ENCODE measurements at regions not wholly inside any gene's neighbourhood (a gene's known extent, or its start where the extent isn't known, plus 50 kb on each side); places are given as distances from the start of the nearest gene placed in this dataset.

- TF ChIP-seq SKIL (IDR thresholded peaks at IDR 0.05; ENCODE audit: low read depth, poor library complexity, severe bottlenecking) (no peak), SMAD5 (IDR thresholded peaks at IDR 0.05; ENCODE audit: low read depth) (no peak), FOXK2 (IDR thresholded peaks at IDR 0.05) (no peak), ZNF207 (IDR thresholded peaks at IDR 0.05; ENCODE audit: borderline replicate concordance) (no peak), ZBTB4 (CRISPR knock-in tag; IDR thresholded peaks at IDR 0.05) (no peak)
Measured at GRCh38 chr15:47516558-47516957, 200.7 kb upstream of the SEMA6D start (continued).

- Histone ChIP-seq H3K79me2 (ENCODE audit: control insufficient read depth, insufficient read depth, low read length) (no peaks in the 10 kb centered on the region), H3K9me3 (replicated peaks; ENCODE audit: control insufficient read depth, insufficient read depth, low read length) (no peaks in the 10 kb centered on the region), H2AFZ (ENCODE audit: control insufficient read depth, low read depth, low read length) (no peak overlapping the region), H3K27me3 (replicated peaks in 1 of 2; ENCODE audit: control insufficient read depth in 2 of 2, insufficient read depth in 2 of 2, low read length in 1 of 2) (no peaks in the 10 kb centered on the region), H3K36me3 (ENCODE audit: control insufficient read depth in 2 of 2, insufficient read depth in 2 of 2, low read length in 1 of 2) (no peaks in the 10 kb centered on the region), H3K27ac (ENCODE audit: control insufficient read depth, insufficient read depth) (no peak overlapping the region), H3K4me3 (no peak overlapping the region), H3K4me2 (ENCODE audit: control insufficient read depth, insufficient read depth) (no peak overlapping the region), H3K4me1 (ENCODE audit: control insufficient read depth, insufficient read depth, low read length) (no peaks in the 10 kb centered on the region), H4K20me1 (ENCODE audit: control insufficient read depth, insufficient read depth) (no peaks in the 10 kb centered on the region), H3K9ac (ENCODE audit: control insufficient read depth, insufficient read depth, low read length) (no peak overlapping the region)
- no peak for TF ChIP-seq TAF1 (IDR thresholded peaks at IDR 0.05; ENCODE audit: borderline replicate concordance, low read depth, low read length)
- ChIA-PET SMC1A (ENCODE audit: uncharacterized antibody, unreplicated experiment) (no interaction called here), CTCF (no interaction called here), RAD21 (ENCODE audit: unreplicated experiment) (no interaction called here), POLR2A (no interaction called here)
- BruUV-seq (replicated peaks): no TSS peak
- intact Hi-C loops (cut with micrococcal nuclease; ENCODE audit: unreplicated experiment) (no loop called here), in situ Hi-C loops (cut with MboI) (no loop called here)
- DNase-seq (ENCODE audit: low read depth, low spot score) (no peak), ATAC-seq (no peak), FAIRE-seq (no peak)
- WGBS (ENCODE audit: insufficient coverage, insufficient replicate concordance, low lambda C conversion rate, missing lambda C conversion rate): 23% methylated on average over 1 of the region's 1 CpG
Measured at GRCh38 chr15:47516972-47517371, 200.3 kb upstream of the SEMA6D start.

Measured in GM12878 (cell line).